ENCODE measurements at regions not wholly inside any gene's neighbourhood (a gene's known extent, or its start where the extent isn't known, plus 50 kb on each side); places are given as distances from the start of the nearest gene placed in this dataset.

DNA sequence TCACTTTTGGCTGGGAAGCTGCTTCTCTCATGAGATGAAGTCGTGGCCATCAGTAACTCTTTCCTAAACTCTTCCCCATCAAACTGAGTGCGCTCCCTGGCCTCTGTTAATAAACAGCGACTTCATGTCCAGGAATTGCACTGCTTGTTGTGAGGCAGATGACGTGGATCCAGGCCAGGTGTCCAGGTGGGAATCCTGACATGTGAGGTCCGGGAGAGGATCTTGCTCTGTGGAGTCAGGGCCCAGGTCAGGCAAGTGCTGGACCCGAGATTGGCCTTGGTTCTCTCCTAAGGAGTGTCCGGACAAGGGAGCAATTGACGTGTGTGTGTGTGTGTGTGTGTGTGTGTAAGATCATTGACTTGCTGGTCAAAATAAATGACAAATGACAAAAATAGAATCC is 362.7 kb downstream of the GLRX3 start:
- WGBS (ENCODE audit: missing lambda C conversion rate): 13% methylated on average over 6 of the region's 8 CpGs
- TF ChIP-seq, protein P1, sequence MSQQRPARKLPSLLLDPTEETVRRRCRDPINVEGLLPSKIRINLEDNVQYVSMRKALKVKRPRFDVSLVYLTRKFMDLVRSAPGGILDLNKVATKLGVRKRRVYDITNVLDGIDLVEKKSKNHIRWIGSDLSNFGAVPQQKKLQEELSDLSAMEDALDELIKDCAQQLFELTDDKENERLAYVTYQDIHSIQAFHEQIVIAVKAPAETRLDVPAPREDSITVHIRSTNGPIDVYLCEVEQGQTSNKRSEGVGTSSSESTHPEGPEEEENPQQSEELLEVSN (IDR thresholded peaks at IDR 0.05; ENCODE audit: borderline replicate concordance, low read depth): no peak
- TF ChIP-seq RARB (CRISPR knock-in tag; IDR thresholded peaks at IDR 0.05) (no peak), MYC (IDR thresholded peaks at IDR 0.05; ENCODE audit: borderline replicate concordance, low read length) (no peak), POLR2AphosphoS2 (conservative IDR thresholded peaks at IDR 0.05; ENCODE audit: low read length) (no peak), EHMT2 (IDR thresholded peaks at IDR 0.05; ENCODE audit: low read depth) (no peak), HOXA7 (CRISPR knock-in tag; IDR thresholded peaks at IDR 0.05) (no peak), CHD4 (IDR thresholded peaks at IDR 0.05; ENCODE audit: borderline replicate concordance) (no peak), NR3C1 (IDR thresholded peaks at IDR 0.05) (no peak), SREBF2 (IDR thresholded peaks at IDR 0.05) (no peak), POLR2A (IDR thresholded peaks at IDR 0.05; ENCODE audit: low read length) (no peak), CBX8 (IDR thresholded peaks at IDR 0.05) (no peak), FOSL2 (IDR thresholded peaks at IDR 0.05) (no peak), FOSL2 (CRISPR knock-in tag; IDR thresholded peaks at IDR 0.05) (no peak), FOSB (CRISPR knock-in tag; IDR thresholded peaks at IDR 0.05) (no peak)
- TF ChIP-seq, protein P2, sequence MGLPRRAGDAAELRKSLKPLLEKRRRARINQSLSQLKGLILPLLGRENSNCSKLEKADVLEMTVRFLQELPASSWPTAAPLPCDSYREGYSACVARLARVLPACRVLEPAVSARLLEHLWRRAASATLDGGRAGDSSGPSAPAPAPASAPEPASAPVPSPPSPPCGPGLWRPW (IDR thresholded peaks at IDR 0.05): no peak
- Histone ChIP-seq H3K9me3 (no peaks in the 10 kb centered on the region), H3K27ac (no peak overlapping the region), H3K4me2 (no peak overlapping the region), H3K4me1 (no peaks in the 10 kb centered on the region), H3K4me3 (no peak overlapping the region)
- no peak for DNase-seq (ENCODE audit: low read depth in 1 of 2, low spot score in 1 of 2)
- ChIA-PET CTCF (no interaction called here), POLR2A (no interaction called here)
- ATAC-seq: no peak
- no peak for FAIRE-seq

GRCh38 chr10:130499541-130499940 is 363.4 kb downstream of the GLRX3 start:
- Histone ChIP-seq H3K4me1 (no peaks in the 10 kb centered on the region), H3K27ac (no peak overlapping the region), H3K4me2 (no peak overlapping the region), H3K9me3 (no peaks in the 10 kb centered on the region), H3K4me3 (no peak overlapping the region)
- no peak for DNase-seq (ENCODE audit: low read depth in 1 of 2, low spot score in 1 of 2)
- TF ChIP-seq, protein P3, sequence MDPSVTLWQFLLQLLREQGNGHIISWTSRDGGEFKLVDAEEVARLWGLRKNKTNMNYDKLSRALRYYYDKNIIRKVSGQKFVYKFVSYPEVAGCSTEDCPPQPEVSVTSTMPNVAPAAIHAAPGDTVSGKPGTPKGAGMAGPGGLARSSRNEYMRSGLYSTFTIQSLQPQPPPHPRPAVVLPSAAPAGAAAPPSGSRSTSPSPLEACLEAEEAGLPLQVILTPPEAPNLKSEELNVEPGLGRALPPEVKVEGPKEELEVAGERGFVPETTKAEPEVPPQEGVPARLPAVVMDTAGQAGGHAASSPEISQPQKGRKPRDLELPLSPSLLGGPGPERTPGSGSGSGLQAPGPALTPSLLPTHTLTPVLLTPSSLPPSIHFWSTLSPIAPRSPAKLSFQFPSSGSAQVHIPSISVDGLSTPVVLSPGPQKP (IDR thresholded peaks at IDR 0.05; ENCODE audit: low read depth, low read length): no peak
- no peak for FAIRE-seq
- POLR2A ChIA-PET: no interaction called here
- ATAC-seq: no peak
- CTCF ChIA-PET: no interaction called here

DNA sequence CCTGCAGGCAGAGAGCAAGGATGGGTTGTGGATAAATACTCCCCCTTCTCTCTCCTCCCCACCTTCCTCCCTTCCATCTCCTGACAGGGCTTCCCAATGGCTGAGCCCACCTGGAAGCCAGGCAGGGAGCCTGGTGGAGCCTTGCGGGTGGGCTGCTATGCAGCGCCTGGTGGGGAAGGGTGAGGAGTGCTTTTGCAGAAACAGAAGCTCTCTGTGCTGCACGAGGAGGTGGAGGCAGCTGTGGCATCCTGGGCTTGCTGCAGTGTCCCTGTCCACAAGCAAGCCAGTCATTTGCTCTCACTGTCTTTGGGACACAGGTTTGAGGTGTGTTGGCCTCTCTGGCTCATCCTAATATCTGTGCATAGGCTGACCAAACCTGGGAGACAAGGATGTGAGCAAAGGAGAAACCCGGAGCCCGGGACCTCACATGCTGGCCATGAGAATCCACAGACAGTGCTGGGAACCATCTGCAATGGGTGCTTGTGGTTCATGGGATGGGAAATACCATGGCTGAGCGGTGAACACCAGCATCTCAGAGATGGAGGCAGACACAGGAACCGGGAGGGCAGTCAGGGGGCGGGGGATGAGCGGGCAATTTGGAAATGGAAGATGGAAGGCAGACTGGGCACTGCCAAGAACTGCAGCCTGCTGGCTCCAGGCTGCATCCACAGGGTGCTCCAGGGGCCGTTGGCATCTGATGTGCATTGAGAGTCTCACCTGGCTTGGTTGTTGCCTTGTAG is 364.2 kb downstream of the GLRX3 start:
- Histone ChIP-seq H3K4me3 (no peak overlapping the region), H3K4me1 (no peaks in the 10 kb centered on the region), H3K9me3 (no peaks in the 10 kb centered on the region), H3K4me2 (no peak overlapping the region), H3K27ac (no peak overlapping the region)
- ChIA-PET CTCF (no interaction called here), POLR2A (no interaction called here)
- no peak for FAIRE-seq
- no peak for DNase-seq (ENCODE audit: low read depth in 1 of 2, low spot score in 1 of 2)
- no peak for ATAC-seq
- no peak for TF ChIP-seq EP300 (IDR thresholded peaks at IDR 0.05)
- no peak for TF ChIP-seq HEYL (CRISPR knock-in tag; IDR thresholded peaks at IDR 0.05)
- no peak for TF ChIP-seq CHD4 (IDR thresholded peaks at IDR 0.05; ENCODE audit: borderline replicate concordance)
- WGBS (ENCODE audit: missing lambda C conversion rate): under 1% methylated on average over 10 of the region's 10 CpGs

- H3K4me3 ChIP-seq: no peak overlapping the region
- no peaks in the 10 kb centered on the region for H3K9me3 ChIP-seq
- ATAC-seq (no peak), FAIRE-seq (no peak), DNase-seq (ENCODE audit: low read depth in 1 of 2, low spot score in 1 of 2) (no peak)
- no peak for TF ChIP-seq ZSCAN20 (CRISPR knock-in tag; IDR thresholded peaks at IDR 0.05)
- TF ChIP-seq POLR2A (IDR thresholded peaks at IDR 0.05; ENCODE audit: low read length): no peak
- TF ChIP-seq, protein P4, sequence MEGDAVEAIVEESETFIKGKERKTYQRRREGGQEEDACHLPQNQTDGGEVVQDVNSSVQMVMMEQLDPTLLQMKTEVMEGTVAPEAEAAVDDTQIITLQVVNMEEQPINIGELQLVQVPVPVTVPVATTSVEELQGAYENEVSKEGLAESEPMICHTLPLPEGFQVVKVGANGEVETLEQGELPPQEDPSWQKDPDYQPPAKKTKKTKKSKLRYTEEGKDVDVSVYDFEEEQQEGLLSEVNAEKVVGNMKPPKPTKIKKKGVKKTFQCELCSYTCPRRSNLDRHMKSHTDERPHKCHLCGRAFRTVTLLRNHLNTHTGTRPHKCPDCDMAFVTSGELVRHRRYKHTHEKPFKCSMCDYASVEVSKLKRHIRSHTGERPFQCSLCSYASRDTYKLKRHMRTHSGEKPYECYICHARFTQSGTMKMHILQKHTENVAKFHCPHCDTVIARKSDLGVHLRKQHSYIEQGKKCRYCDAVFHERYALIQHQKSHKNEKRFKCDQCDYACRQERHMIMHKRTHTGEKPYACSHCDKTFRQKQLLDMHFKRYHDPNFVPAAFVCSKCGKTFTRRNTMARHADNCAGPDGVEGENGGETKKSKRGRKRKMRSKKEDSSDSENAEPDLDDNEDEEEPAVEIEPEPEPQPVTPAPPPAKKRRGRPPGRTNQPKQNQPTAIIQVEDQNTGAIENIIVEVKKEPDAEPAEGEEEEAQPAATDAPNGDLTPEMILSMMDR (IDR thresholded peaks at IDR 0.05): no peak
- no peak for TF ChIP-seq POLR2AphosphoS2 (conservative IDR thresholded peaks at IDR 0.05; ENCODE audit: low read length)
- TF ChIP-seq, protein P2 (IDR thresholded peaks at IDR 0.05): no peak
- TF ChIP-seq USF2 (IDR thresholded peaks at IDR 0.05): no peak
- POLR2A ChIA-PET: no interaction called here
- no peaks in the 10 kb centered on the region for H3K4me1 ChIP-seq
- CTCF ChIA-PET: no interaction called here
- WGBS (ENCODE audit: missing lambda C conversion rate): 0% methylated on average over 4 of the region's 5 CpGs
- H3K4me2 ChIP-seq: no peak overlapping the region
- H3K27ac ChIP-seq: no peak overlapping the region
Observed at GRCh38 chr10:130507461-130507860, 371.3 kb downstream of the GLRX3 start.

Data from A549 (cell line).